Activated CD4-positive, alpha-beta T cell treated with anti-CD3 and anti-CD28 coated beads for 36 hours (primary cell): ENCODE measurements at regions not wholly inside any gene's neighbourhood (a gene's known extent, or its start where the extent isn't known, plus 50 kb on each side); places are given as distances from the start of the nearest gene placed in this dataset.

Source experiments
- ATAC-seq: fragments of 200-7000 bp; cut with Tn5 transposase; one replicate; pipeline ENCODE4 v1.10.0; 2021; ENCODE audit warnings: mild to moderate bottlenecking, moderate library complexity
- CTCF ChIA-PET: fragments of 350-600 bp; sonication (Branson Sonifier 250); formaldehyde crosslinking; loops from one replicate; lab custom pipeline; 2021; ENCODE audit warnings: antibody characterized with exemption; lab: Charles Lee
- POLR2A ChIA-PET: fragments of 350-600 bp; sonication (Branson Sonifier 250); formaldehyde crosslinking; loops from one replicate; lab custom pipeline; 2021; ENCODE audit warnings: antibody characterized with exemption, inconsistent platforms; lab: Charles Lee
- DNase-seq: peaks from one replicate; pipeline ENCODE4 v3.0.0-alpha.2; 2020
- H3K27ac Mint-ChIP-seq: one replicate; pipeline ENCODE4 v1.8.0; 2021; ENCODE audit warnings: mixed read lengths
- H3K27me3 Mint-ChIP-seq: one replicate; pipeline ENCODE4 v1.8.0; 2021; ENCODE audit warnings: mixed read lengths
- H3K36me3 Mint-ChIP-seq: one replicate; pipeline ENCODE4 v1.8.0; 2021; ENCODE audit warnings: low read depth, mixed read lengths
- H3K4me1 Mint-ChIP-seq: one replicate; pipeline ENCODE4 v1.8.0; 2021; ENCODE audit warnings: mixed read lengths
- H3K4me3 Mint-ChIP-seq: one replicate; pipeline ENCODE4 v1.8.0; 2021; ENCODE audit warnings: mild to moderate bottlenecking, moderate library complexity, mixed read lengths
- H3K9me3 Mint-ChIP-seq: one replicate; pipeline ENCODE4 v1.8.0; 2021; ENCODE audit warnings: low read depth, mixed read lengths
- intact Hi-C, 2 experiments: fragments of 100-400 bp; cut with DNase I in 1 of 2; cut with micrococcal nuclease in 1 of 2; formaldehyde crosslinking; loops; one replicate each; pipeline versions ENCODE4 v1.14.2 to v1.15.1; 2022 to 2024; cut with DNase I, micrococcal nuclease

DNA sequence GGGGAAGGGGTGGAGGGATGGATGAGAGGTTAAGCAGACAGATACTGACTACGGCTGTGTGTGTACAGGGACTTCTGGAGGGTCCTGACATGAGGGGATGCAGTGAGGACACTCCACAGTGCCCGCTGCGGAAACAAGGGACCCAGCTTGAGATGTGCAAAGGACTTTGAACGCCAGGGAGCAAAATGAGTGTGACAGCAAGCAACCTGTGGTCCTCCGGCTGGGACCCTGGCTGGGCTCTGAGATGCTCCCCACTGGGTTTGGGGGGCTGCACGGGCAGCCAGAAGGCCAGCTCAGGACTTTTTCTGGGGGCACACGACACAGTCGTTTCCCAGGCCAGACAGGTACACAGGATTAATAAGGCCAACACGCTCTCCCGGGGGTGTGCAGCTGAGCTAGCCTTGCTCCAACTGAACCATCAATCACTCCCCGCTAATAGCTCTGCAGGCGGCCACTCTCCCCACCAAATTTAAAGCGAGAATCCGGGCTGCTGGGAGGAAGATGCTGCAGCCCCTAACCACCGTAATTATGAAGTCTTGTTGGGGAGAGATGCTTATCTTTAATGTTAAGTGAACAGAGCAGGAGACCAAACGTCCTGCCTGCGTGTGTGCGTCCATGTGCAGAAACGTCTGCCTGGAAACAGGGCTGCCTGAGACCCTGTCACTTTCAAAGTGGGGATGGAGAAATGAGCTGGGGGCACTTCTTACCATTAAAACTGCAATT is 51.6 kb upstream of the DLK1 start:
- Mint-ChIP-seq H3K27ac (no peak overlapping the region), H3K9me3 (no peaks in the 10 kb centered on the region), H3K36me3 (no peaks in the 10 kb centered on the region), H3K4me3 (no peak overlapping the region), H3K4me1 (no peaks in the 10 kb centered on the region), H3K27me3 (peaks cover 29% of the 10 kb centered on the region)
- DNase-seq (no peak), ATAC-seq (no peak)
- POLR2A ChIA-PET = no interaction called here
- intact Hi-C loops = no loop called here
- CTCF ChIA-PET = interaction anchor here (0.6 to 0.9 kb wide), 3 partner anchors 29 to 1616 kb away, joined by 3 to 4 read pairs (median 3); no protein-coding TSS in a partner anchor

DNA sequence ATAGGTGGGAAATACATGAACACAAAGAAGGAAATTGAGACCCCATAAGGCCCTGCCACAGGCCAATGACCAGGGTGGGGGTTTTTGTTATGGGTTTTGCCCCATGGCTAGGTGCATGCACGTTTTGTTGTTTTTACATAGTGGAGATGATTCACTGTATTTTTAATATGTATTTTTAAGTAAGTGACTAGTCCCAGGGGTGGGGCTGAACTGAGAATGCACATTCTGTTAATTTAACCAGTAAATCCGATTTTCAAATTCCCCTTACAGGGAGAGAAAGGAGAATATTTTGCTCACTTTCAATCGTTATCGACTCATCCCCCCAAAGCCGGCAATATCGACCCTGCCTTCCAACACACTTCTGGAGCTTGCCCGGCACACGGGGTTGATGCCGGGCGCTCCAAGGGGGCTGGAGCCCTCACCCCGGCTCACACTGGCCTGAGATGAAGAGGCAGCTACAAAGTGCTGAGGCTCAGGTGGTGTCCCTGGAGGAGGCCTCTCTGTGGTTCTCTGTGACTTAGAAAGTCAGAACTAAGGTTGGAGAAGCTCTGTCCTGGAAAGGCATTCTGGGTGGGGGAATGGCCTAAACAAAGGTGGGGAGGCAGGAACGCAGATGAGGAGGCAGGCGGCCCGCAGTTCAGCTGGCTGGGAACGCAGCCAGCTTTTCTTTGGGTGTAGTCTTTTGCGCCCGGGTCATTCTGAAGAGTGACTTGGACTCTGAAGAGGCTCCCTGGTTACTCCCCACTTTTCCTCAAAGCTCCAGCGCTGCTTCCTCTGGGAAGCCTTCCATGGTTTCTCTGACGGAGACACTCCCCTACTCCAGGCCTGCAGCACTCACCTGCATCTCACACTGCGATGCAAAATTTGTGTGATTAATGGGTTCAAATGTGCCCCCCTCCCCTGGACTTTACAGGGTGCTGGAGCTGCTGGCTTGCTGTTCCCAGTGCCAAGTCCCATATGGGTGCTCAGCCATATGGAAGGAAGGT is 50.7 kb upstream of the DLK1 start:
- POLR2A ChIA-PET = no interaction called here
- Mint-ChIP-seq H3K4me3 (no peak overlapping the region), H3K4me1 (no peaks in the 10 kb centered on the region), H3K36me3 (no peaks in the 10 kb centered on the region), H3K9me3 (no peaks in the 10 kb centered on the region), H3K27me3 (peaks cover 29% of the 10 kb centered on the region), H3K27ac (no peak overlapping the region)
- DNase-seq (no peak), ATAC-seq (no peak)
- intact Hi-C loops = no loop called here
- CTCF ChIA-PET = interaction anchor here (1.3 to 1.5 kb wide), 2 partner anchors 12 to 13 kb away, joined by 6 to 7 read pairs; no protein-coding TSS in a partner anchor
